GM23338 (cell line): ENCODE measurements at regions not wholly inside any gene's neighbourhood (a gene's known extent, or its start where the extent isn't known, plus 50 kb on each side); places are given as distances from the start of the nearest gene placed in this dataset.

Source experiments
- ATAC-seq: fragments of 200-7000 bp; cut with Tn5 transposase; 3 replicates; pipeline ENCODE4 v1.9.1; 2020
- DNase-seq: peaks from one replicate; pipeline ENCODE4 v3.0.0-alpha.2; 2015; ENCODE audit warnings: low spot score
- H2AFZ ChIP-seq: fragments of 200-600 bp; sonication (generic); 2 replicates; pipeline ENCODE4 v1.8.0; 2016; ENCODE audit warnings: antibody characterized with exemption, mild to moderate bottlenecking, moderate library complexity
- H3F3A ChIP-seq: fragments of 200-600 bp; sonication (generic); replicated peaks from 2 replicates; pipeline ENCODE4 v1.8.0; 2017; ENCODE audit warnings: antibody characterized with exemption, mixed run types, low read depth
- H3K27ac ChIP-seq: fragments of 200-600 bp; sonication (generic); 2 replicates; pipeline ENCODE4 v1.6.1; 2016; ENCODE audit warnings: low read depth
- H3K27me3 ChIP-seq: fragments of 200-600 bp; sonication (generic); 2 replicates; pipeline ENCODE4 v1.8.0; 2016; ENCODE audit warnings: mild to moderate bottlenecking, mixed run types, moderate library complexity; ENCODE audit not compliant: insufficient read depth
- H3K36me3 ChIP-seq: fragments of 200-600 bp; sonication (generic); 2 replicates; pipeline ENCODE4 v1.8.0; 2016; ENCODE audit warnings: mild to moderate bottlenecking; ENCODE audit not compliant: insufficient read depth
- H3K4me1 ChIP-seq: fragments of 200-600 bp; sonication (generic); 2 replicates; pipeline ENCODE4 v1.8.0; 2016; ENCODE audit warnings: mild to moderate bottlenecking, moderate library complexity; ENCODE audit not compliant: insufficient read depth
- H3K4me2 ChIP-seq: fragments of 200-600 bp; sonication (generic); 2 replicates; pipeline ENCODE4 v1.7.1; 2017; ENCODE audit warnings: mixed run types
- H3K4me3 ChIP-seq: fragments of 200-600 bp; sonication (generic); 2 replicates; pipeline ENCODE4 v1.6.1; 2016; ENCODE audit warnings: mixed run types
- H3K79me2 ChIP-seq: fragments of 200-600 bp; sonication (generic); replicated peaks from 2 replicates; pipeline ENCODE4 v1.8.0; 2017; ENCODE audit warnings: mild to moderate bottlenecking; ENCODE audit not compliant: insufficient read depth
- H3K9me2 ChIP-seq: fragments of 200-600 bp; sonication (generic); 2 replicates; pipeline ENCODE4 v1.8.0; 2017; ENCODE audit not compliant: insufficient read depth
- H4K20me1 ChIP-seq: fragments of 200-600 bp; sonication (generic); replicated peaks from 2 replicates; pipeline ENCODE4 v1.8.0; 2017; ENCODE audit warnings: mild to moderate bottlenecking; ENCODE audit not compliant: insufficient read depth
- H3K27ac Mint-ChIP-seq: 2 replicates; pipeline ENCODE4 v1.8.0; 2020; ENCODE audit warnings: inconsistent platforms, mild to moderate bottlenecking, moderate library complexity, mixed read lengths
- H3K27me3 Mint-ChIP-seq: 3 replicates; pipeline ENCODE4 v1.8.0; 2022; ENCODE audit warnings: low read depth, mild to moderate bottlenecking, moderate library complexity, mixed read lengths, inconsistent platforms; ENCODE audit not compliant: insufficient read depth, poor library complexity
- H3K36me3 Mint-ChIP-seq: 3 replicates; pipeline ENCODE4 v1.8.0; 2021; ENCODE audit warnings: low read depth, mild to moderate bottlenecking, inconsistent platforms, moderate library complexity, mixed read lengths
- H3K4me1 Mint-ChIP-seq: 3 replicates; pipeline ENCODE4 v1.8.0; 2020; ENCODE audit warnings: mild to moderate bottlenecking, inconsistent platforms, mixed read lengths
- H3K4me3 Mint-ChIP-seq: 3 replicates; pipeline ENCODE4 v1.8.0; 2021; ENCODE audit warnings: moderate library complexity, mild to moderate bottlenecking, inconsistent platforms, mixed read lengths
- H3K9me3 Mint-ChIP-seq: 3 replicates; pipeline ENCODE4 v1.8.0; 2020; ENCODE audit warnings: moderate library complexity, mild to moderate bottlenecking, inconsistent platforms, mixed read lengths
- CREB1 ChIP-seq: fragments of 250-450 bp; sonication (Bioruptor Pico); IDR thresholded peaks from 2 replicates; pipeline ENCODE4 v1.5.0; 2020; ENCODE audit warnings: low read depth, mild to moderate bottlenecking, moderate library complexity
- CTCF ChIP-seq, 2 experiments: fragments of 200-600 bp in 1 of 2; sonication (generic) in 1 of 2; conservative IDR thresholded peaks; 2 replicates each; pipeline versions ENCODE4 v1.5.1 to v1.6.1; 2016 to 2017; ENCODE audit warnings: antibody characterized with exemption in 2 of 2, low read depth in 2 of 2, mild to moderate bottlenecking in 2 of 2, moderate library complexity in 1 of 2
- EZH2 ChIP-seq: fragments of 200-600 bp; sonication (generic); IDR thresholded peaks from one replicate; pipeline ENCODE4 v1.8.0; 2017; ENCODE audit warnings: antibody characterized with exemption, mild to moderate bottlenecking, low read depth; ENCODE audit not compliant: unreplicated experiment
- EZH2phosphoT487 ChIP-seq: fragments of 200-600 bp; sonication (generic); IDR thresholded peaks from one replicate; pipeline ENCODE4 v1.8.1; 2018; ENCODE audit warnings: antibody characterized with exemption; ENCODE audit not compliant: unreplicated experiment
- JUNB ChIP-seq: IDR thresholded peaks from one replicate; pipeline ENCODE4 v1.6.1; 2016; ENCODE audit warnings: antibody characterized with exemption; ENCODE audit not compliant: unreplicated experiment
- POLR2AphosphoS5 ChIP-seq: IDR thresholded peaks from 2 replicates; pipeline ENCODE4 v1.6.1; 2016; ENCODE audit warnings: antibody characterized with exemption, low read depth
- REST ChIP-seq: IDR thresholded peaks from one replicate; pipeline ENCODE4 v1.6.1; 2018; ENCODE audit warnings: antibody characterized with exemption; ENCODE audit not compliant: unreplicated experiment
- ZNF114 ChIP-seq: fragments of 250-450 bp; sonication (Bioruptor Pico); IDR thresholded peaks from 2 replicates; pipeline ENCODE4 v1.5.0; 2020; ENCODE audit warnings: mild to moderate bottlenecking, moderate library complexity
- ZNF331 ChIP-seq: fragments of 250-450 bp; sonication (Bioruptor Pico); IDR thresholded peaks from 2 replicates; pipeline ENCODE4 v1.5.0; 2020; ENCODE audit warnings: low read depth, mild to moderate bottlenecking, moderate library complexity
- ZNF462 ChIP-seq: fragments of 250-450 bp; sonication (Bioruptor Pico); IDR thresholded peaks from 2 replicates; pipeline ENCODE4 v1.5.0; 2020; ENCODE audit warnings: mild to moderate bottlenecking, moderate library complexity

- H3K4me3 Mint-ChIP-seq, result no peak overlapping the region
- no peak for ATAC-seq
- Histone ChIP-seq H3K4me1 (no peaks in the 10 kb centered on the region), H4K20me1 (no peaks in the 10 kb centered on the region), H3K4me3 (no peak overlapping the region), H3K4me2 (no peak overlapping the region), H3K27me3 (no peaks in the 10 kb centered on the region), H3K27ac (no peak overlapping the region), H3K9me2 (no peaks in the 10 kb centered on the region), H2AFZ (no peak overlapping the region), H3K36me3 (no peaks in the 10 kb centered on the region), H3K79me2 (no peaks in the 10 kb centered on the region), H3F3A (no peaks in the 10 kb centered on the region)
- H3K9me3 Mint-ChIP-seq, result peaks cover 81% of the 10 kb centered on the region
- H3K36me3 Mint-ChIP-seq, result peaks cover 20% of the 10 kb centered on the region; the same call in 2 of the 3 replicates
- no peak overlapping the region for H3K27ac Mint-ChIP-seq
- no peak for DNase-seq
- H3K27me3 Mint-ChIP-seq, result peaks cover 3% of the 10 kb centered on the region
- 0 out of 3 replicates have a peak, but pooled peaks cover under 1% of the 10 kb centered on the region for H3K4me1 Mint-ChIP-seq
- TF ChIP-seq ZNF462 (CRISPR knock-in tag) (no peak), ZNF114 (CRISPR knock-in tag) (no peak), JUNB (no peak), CREB1 (CRISPR knock-in tag) (no peak)
These were observed 107.8 kb downstream of the LRRN1 start for GRCh38 chr3:3907023-3907422.

- H3K27ac ChIP-seq, result no peak overlapping the region
- H3F3A ChIP-seq, result no peaks in the 10 kb centered on the region
- H4K20me1 ChIP-seq, result no peaks in the 10 kb centered on the region
- Mint-ChIP-seq H3K27ac (no peak overlapping the region), H3K9me3 (peaks cover 57% of the 10 kb centered on the region), H3K36me3 (peaks cover under 1% of the 10 kb centered on the region; the same call in 2 of the 3 replicates), H3K4me1 (no peaks in the 10 kb centered on the region), H3K27me3 (peaks cover 2% of the 10 kb centered on the region), H3K4me3 (no peak overlapping the region)
- no peaks in the 10 kb centered on the region for H3K4me1 ChIP-seq
- no peaks in the 10 kb centered on the region for H3K79me2 ChIP-seq
- H3K27me3 ChIP-seq, result no peaks in the 10 kb centered on the region
- H3K9me2 ChIP-seq, result no peaks in the 10 kb centered on the region
- no peak overlapping the region for H3K4me3 ChIP-seq
- H3K4me2 ChIP-seq, result no peak overlapping the region
- no peaks in the 10 kb centered on the region for H3K36me3 ChIP-seq
- ATAC-seq (no peak), DNase-seq (no peak)
- H2AFZ ChIP-seq, result no peak overlapping the region
- TF ChIP-seq REST, result no peak
- TF ChIP-seq POLR2AphosphoS5, result no peak
- TF ChIP-seq EZH2, result no peak
- no peak for TF ChIP-seq ZNF331 (CRISPR knock-in tag)
- TF ChIP-seq CTCF (conservative IDR thresholded peaks at IDR 0.05; ENCODE audit: low read depth in 2 of 2), result no peak
- TF ChIP-seq ZNF114 (CRISPR knock-in tag), result no peak
- TF ChIP-seq EZH2phosphoT487, result no peak
- TF ChIP-seq JUNB, result no peak
These were observed 119.5 kb downstream of the LRRN1 start for GRCh38 chr3:3918763-3919162.
